RPMI8226 (cell line): ENCODE measurements at regions not wholly inside any gene's neighbourhood (a gene's known extent, or its start where the extent isn't known, plus 50 kb on each side); places are given as distances from the start of the nearest gene placed in this dataset.
"Not testable (repeated sequence)": the region's sequence is repeated elsewhere in the genome, so short reads cannot be mapped to it uniquely, and the experiment has no call there.

Experiments used
- DNase-seq: peaks from one replicate; pipeline ENCODE4 v3.0.0-alpha.2; 2015

GRCh38 chr13:66144357-66144756, 1085.8 kb downstream of the PCDH9 start:
- not testable (repeated sequence) for DNase-seq

- DNase-seq = no peak
Measured at GRCh38 chr13:66139701-66140100, 1090.4 kb downstream of the PCDH9 start.

DNA sequence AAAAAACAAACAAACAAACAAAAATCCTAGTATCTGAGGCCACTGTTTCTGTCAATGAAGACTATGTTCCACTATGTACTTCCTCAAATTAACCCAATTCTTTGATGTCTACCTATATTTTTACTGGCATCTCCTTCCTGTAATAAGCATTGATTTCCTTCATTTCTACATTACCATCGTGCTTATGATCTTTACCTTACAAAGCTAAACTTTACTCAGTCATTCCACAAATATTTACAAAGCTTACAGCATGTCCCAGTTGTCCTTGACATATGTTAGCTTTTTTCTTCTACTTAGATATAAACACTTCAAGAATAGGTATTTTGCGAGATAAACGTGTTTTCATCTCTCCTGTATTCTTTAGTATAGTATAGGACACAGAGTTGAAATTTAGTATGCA, 1090.9 kb downstream of the PCDH9 start:
- DNase-seq = no peak

GRCh38 chr13:66138172-66138811, 1091.8 kb downstream of the PCDH9 start:
- DNase-seq = peak; percentile 3

GRCh38 chr13:66137384-66137783, 1092.8 kb downstream of the PCDH9 start:
- no peak for DNase-seq

- no peak for DNase-seq
Measured at GRCh38 chr13:66128692-66129269, 1101.4 kb downstream of the PCDH9 start.

DNA sequence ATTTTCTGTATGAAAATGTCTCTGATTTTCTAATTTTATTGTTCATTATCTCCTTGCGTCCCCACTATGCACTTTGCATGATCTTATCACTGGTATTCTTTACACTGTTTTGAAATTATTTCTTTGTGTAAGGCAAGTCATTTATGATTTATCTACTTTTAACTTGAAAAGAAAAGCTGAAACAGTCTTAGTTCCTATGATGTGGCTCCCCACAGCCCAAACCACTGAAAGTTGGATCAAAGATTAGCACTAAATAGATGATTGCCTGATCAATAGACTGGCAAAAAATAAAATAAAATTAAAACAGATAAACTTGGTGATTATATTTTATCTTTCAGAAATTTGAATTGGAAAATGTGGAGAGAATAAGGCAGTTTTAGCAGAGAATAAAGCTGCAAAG, 1101.9 kb downstream of the PCDH9 start:
- no peak for DNase-seq

DNA sequence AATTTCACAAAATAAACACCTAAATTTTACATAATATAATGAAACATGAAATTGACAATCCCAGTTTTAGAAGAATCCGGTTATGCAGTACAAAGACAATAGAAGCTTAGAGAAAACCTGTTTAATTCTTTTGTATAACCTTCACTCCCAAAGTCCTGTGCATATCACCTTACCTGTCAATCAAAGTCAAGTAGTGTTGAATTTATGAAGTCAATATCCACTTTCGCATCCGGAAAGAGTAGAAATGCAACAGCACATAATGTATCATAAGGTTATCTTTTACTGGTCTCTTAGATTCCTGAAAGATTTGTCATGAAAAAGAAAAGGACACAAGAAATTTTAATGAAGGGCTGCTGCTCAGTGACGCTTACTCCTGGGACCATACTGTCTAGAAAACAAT, 1112.6 kb downstream of the PCDH9 start:
- DNase-seq = no peak

DNA sequence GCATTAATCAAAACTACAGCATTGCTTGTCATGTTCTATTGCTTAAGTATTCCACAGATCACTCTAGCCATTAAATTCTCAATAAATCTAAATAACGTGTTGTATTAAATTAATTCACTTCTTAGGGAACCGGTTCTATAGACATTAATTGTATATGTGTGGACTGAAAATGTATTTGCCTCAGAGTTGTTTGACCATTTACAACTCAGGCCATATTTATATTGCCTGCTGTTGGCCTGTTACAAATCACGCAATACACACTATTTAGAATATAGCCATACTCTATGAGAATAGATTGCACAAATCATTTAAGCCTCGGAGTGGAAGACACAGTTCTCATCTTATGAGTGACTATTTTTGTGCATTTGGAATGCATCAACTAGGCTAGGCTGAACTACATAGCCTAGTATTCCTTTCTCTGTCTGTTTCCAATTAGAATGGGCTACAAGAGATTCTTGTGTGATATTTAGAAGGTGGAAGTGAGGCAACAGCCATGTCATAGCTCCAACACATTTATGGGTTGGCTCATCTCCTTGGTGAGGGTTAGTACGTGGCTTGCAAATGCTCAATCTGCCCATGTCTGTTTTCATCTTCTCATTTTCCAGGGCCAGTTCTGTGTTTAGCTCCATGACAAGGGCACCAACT, 1116.1 kb downstream of the PCDH9 start:
- DNase-seq = no peak

DNA sequence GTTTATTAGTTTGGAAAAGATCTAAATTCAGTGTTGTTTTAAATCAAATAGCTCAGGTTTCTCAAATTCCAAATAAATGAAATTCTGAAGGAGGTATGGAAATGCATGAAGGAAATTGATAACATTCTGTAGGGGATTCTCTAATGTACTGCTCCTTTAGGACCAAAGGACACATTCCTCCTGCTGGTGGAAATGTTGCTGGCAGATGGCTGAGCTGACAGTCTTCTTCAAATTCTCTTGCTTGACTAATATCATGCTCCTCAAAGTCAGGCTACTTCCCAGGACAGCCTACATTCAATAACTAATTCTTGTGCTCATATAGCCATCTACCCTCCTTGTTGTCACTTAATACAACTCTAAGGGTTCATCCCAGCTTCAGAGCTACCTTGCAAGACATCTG, 1118.5 kb downstream of the PCDH9 start:
- DNase-seq = no peak

- DNase-seq = no peak
Measured at GRCh38 chr13:66106246-66106645, 1123.9 kb downstream of the PCDH9 start.

DNA sequence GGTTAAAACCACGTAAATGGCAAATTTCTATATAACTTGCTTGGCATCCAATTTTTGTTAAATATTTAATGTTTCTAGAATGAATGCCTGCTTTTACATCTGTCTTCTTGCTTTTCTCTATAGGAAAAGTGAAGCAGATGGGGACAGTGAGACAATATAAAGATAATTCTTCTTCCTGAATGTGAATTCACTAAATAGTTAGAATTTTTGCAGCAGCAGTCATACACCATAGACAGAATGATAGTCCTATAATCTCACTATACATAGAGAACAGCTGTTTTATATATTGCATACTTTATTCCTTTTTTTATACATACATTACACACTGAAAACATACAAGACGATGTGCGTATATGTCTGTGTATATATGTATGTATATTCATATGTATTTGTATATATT, 1127.3 kb downstream of the PCDH9 start:
- no peak for DNase-seq

GRCh38 chr13:66099825-66100224, 1130.3 kb downstream of the PCDH9 start:
- no peak for DNase-seq

GRCh38 chr13:66098931-66099628, 1131.1 kb downstream of the PCDH9 start:
- DNase-seq = no peak

- DNase-seq = no peak
Measured at GRCh38 chr13:66089711-66090110, 1140.4 kb downstream of the PCDH9 start.

DNA sequence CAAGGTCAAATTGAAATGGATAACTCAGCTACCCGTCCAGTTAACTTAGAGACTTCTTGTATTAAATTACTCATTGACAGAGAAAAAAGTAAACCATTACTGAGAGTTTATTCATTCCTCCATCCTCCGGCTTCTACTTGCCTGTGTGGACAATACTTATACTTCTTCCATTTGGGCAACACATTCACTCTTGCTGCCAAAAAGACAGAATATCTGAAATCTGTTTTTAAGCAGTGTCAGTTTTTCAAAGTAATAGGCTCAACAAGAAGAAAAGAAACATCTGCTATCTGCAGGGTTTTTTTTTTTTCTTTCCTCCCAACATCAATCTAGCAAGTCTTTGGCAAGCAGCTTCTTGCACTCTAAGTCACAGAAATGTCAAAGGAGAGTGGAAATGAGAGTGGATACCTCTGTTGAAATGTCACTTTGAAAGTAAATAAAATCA, 1142.8 kb downstream of the PCDH9 start:
- DNase-seq = no peak

DNA sequence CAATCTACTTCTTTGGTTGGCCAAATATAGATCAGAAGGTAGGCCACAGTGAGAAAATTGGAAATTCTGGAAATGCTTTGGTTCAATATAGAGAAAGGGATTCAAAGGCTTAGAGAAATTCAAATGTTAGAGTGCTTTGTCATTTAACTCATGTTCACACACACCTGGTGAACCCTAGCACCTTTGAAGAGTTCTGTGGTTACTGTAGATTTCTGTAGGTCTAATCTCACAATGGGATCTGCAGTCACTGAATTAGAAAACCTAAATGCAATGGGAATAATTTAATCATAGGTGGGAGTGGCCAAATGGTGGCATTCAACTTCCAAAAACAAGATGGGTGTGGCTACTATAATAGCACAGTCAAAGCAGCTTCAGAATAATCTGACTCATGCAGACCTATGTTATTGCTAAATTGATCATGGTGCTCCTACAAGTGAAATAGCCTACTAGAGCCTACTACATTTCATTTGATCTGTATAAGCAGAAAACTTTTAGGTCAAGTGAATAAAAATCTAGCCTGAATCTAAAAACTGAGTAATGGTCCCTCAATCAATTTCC, 1152.9 kb downstream of the PCDH9 start:
- DNase-seq = no peak

DNA sequence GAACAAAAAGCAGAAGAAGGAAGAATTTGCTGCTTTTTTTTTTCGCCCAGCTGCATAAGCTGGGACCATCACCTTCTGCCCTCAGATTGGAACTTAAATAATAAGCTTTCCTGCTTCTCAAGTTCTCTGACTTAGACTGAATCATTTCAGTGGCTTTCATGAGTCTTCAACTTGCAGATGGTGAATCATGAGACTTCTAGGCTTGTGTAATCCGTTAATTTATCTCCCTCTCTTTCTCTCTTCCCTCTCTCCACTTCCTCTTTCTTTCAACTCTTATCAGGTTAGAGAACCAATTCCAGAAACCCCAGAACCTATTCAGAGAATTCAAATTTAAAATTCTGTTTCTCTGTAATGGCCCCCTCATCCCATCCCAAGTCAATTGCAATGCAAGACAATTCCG, 1153.7 kb downstream of the PCDH9 start:
- DNase-seq = no peak

DNA sequence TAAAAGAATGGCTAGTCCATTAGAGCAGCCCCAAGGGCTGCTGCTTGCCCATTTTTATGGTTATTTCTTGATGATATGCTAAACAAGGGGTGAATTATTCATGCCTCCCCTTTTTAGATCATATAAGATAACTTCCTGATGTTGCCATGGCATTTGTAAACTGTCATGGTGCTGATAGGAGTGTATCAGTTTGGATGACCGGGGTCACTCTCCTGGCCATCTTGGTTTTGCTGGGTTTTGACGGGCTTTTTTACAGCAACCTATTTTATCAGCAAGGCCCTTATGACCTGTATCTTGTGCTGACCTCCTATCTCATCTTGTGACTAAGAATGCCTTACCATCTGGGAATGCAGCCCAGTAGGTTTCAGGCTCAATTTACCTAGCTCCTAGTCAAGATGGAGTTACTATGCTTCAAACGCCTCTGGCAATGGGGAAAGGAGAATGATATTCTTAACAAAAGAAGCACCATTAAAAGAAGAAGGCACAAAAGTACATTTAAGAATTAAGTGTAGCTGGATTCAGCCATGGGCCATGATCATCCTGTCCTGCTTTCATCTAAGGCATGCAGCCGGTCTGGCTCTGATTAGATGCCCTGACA, 1156.0 kb downstream of the PCDH9 start:
- DNase-seq = no peak

DNA sequence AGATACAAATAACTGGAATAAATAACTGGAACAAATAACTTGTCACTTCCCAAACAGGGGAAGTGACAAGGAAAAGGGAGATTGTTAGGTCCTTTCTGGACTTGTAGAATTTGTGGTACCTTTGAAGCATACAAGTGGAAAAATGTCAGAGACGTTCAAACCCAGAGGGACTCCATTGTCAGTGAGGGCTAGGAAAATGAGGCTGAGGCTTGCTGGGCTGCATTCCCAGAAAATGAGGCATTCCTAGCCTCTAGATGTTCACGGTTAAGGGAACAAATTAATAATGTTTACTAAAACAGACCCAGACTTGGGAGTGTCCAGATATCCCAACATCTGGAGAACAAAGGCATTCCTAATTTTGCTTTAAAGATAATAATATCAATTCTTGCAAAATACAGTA, 1158.0 kb downstream of the PCDH9 start:
- not testable (repeated sequence) for DNase-seq

DNA sequence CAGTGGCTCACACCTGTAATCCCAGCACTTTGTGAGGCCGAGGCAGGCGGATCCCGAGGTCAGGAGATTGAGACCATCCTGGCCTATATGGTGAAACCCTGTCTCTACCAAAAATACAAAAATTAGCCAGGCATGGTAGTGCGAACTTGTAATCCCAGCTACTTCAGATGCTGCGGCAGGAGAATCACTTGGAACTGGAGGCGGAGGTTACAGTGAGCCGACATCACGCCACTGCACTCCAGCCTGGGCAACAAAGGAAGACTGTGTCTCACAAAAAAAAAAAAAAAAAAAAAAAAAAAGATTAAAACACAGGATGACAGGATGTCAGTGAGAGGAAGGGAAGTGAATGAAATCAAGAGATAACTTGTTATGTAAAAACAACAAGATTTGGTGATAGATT, 1158.5 kb downstream of the PCDH9 start:
- DNase-seq = no peak

GRCh38 chr13:66071029-66071428, 1159.1 kb downstream of the PCDH9 start:
- DNase-seq = no peak

- no peak for DNase-seq
Measured at GRCh38 chr13:66069570-66069969, 1160.6 kb downstream of the PCDH9 start.
